GM23248 (cell line): ENCODE measurements at regions not wholly inside any gene's neighbourhood (a gene's known extent, or its start where the extent isn't known, plus 50 kb on each side); places are given as distances from the start of the nearest gene placed in this dataset.

Source experiments
- DNase-seq: peaks from one replicate; pipeline ENCODE4 v3.0.0-alpha.2; 2015
- H2AFZ ChIP-seq: fragments of 200-600 bp; sonication (generic); 2 replicates; pipeline ENCODE4 v1.6.1; 2016; ENCODE audit warnings: antibody characterized with exemption
- H3F3A ChIP-seq: fragments of 200-600 bp; sonication (generic); 2 replicates; pipeline ENCODE4 v1.6.1; 2016; ENCODE audit warnings: mild to moderate bottlenecking, antibody characterized with exemption, mixed run types; ENCODE audit not compliant: insufficient read depth
- H3K27ac ChIP-seq: fragments of 200-600 bp; sonication (generic); 2 replicates; pipeline ENCODE4 v1.5.1; 2016; ENCODE audit warnings: mild to moderate bottlenecking
- H3K27me3 ChIP-seq: fragments of 200-600 bp; sonication (generic); replicated peaks from 2 replicates; pipeline ENCODE4 v1.6.1; 2016; ENCODE audit warnings: mild to moderate bottlenecking; ENCODE audit not compliant: insufficient read depth
- H3K36me3 ChIP-seq: fragments of 200-600 bp; sonication (generic); 2 replicates; pipeline ENCODE4 v1.6.1; 2016; ENCODE audit warnings: low read depth, mild to moderate bottlenecking
- H3K4me1 ChIP-seq: fragments of 200-600 bp; sonication (generic); 2 replicates; pipeline ENCODE4 v1.6.1; 2016; ENCODE audit warnings: mild to moderate bottlenecking; ENCODE audit not compliant: insufficient read depth
- H3K4me2 ChIP-seq: fragments of 200-600 bp; sonication (generic); one replicate; pipeline ENCODE4 v1.6.1; 2016; ENCODE audit warnings: mild to moderate bottlenecking; ENCODE audit not compliant: unreplicated experiment
- H3K4me3 ChIP-seq: fragments of 200-600 bp; sonication (generic); 2 replicates; pipeline ENCODE4 v1.5.1; 2016; ENCODE audit warnings: mild to moderate bottlenecking
- H3K79me2 ChIP-seq: fragments of 200-600 bp; sonication (generic); 2 replicates; pipeline ENCODE4 v1.6.1; 2016; ENCODE audit warnings: mild to moderate bottlenecking; ENCODE audit not compliant: insufficient read depth
- H3K9ac ChIP-seq: fragments of 200-600 bp; sonication (generic); 2 replicates; pipeline ENCODE4 v1.6.1; 2016; ENCODE audit warnings: mild to moderate bottlenecking
- H3K9me2 ChIP-seq: fragments of 200-600 bp; sonication (generic); 2 replicates; pipeline ENCODE4 v1.6.1; 2016; ENCODE audit warnings: mixed run types, mild to moderate bottlenecking, moderate library complexity; ENCODE audit not compliant: insufficient read depth
- H3K9me3 ChIP-seq: fragments of 200-600 bp; sonication (generic); one replicate; pipeline ENCODE4 v1.6.1; 2017; ENCODE audit warnings: low read depth
- H4K20me1 ChIP-seq: fragments of 200-600 bp; sonication (generic); 2 replicates; pipeline ENCODE4 v1.6.0; 2016; ENCODE audit not compliant: insufficient read depth
- EZH2 ChIP-seq: fragments of 200-600 bp; sonication (generic); IDR thresholded peaks from 2 replicates; pipeline ENCODE4 v1.6.1; 2018; ENCODE audit warnings: antibody characterized with exemption, mild to moderate bottlenecking; ENCODE audit not compliant: insufficient read depth, poor library complexity, severe bottlenecking
- EZH2phosphoT487 ChIP-seq: fragments of 200-600 bp; sonication (generic); IDR thresholded peaks from 2 replicates; pipeline ENCODE4 v1.6.1; 2018; ENCODE audit warnings: antibody characterized with exemption, moderate library complexity, mild to moderate bottlenecking, low read depth; ENCODE audit not compliant: insufficient read depth
- WGBS, 2 experiments: methylation state at CpG; one replicate each; pipeline ENCODE4 v1.1.6; 2015 to 2017; ENCODE audit warnings: low lambda C conversion rate in 2 of 2, low coverage in 1 of 2; ENCODE audit errors: missing lambda C conversion rate in 2 of 2; 5-methylcytosine and 5-hydroxymethylcytosine counted together
- in situ Hi-C: fragments of 300-500 bp; cut with MboI; formaldehyde crosslinking; loops from 2 replicates; pipeline ENCODE4 v1.15.0; 2020

DNA sequence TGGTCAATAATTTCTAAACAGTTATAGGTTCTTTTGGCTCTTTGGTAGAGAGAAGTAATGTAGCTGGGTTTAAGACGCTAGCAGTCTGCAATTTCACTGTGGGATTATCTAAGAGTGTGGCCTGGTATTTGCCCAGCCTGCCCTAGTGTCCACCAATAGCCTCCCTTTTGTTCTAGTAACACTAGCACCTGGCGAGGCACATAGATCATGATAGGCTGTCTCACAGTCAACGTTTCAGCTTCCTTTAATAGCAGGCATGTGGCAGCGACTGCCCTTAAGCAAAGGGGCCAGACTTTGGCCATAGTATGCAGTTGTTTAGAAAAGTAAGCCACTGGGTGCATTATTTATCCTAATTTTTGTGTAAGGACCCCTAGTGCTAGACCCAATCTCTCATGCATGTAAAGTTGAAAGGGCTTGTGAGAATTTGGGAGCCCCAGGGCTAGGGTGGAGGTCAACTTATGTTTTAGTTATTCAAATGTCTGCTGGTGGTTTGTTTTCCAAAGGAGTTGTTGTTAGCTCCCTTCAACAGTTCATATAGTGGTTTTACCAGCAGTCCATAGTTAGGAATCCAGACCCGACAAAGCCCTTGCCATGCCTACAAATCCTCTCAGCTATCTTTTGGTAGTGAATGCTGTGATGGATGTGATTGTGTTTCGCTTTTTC is 274.3 kb downstream of the HTR1A start:
- H3K27me3 ChIP-seq, result no peaks in the 10 kb centered on the region
- H3K36me3 ChIP-seq, result no peaks in the 10 kb centered on the region
- no peaks in the 10 kb centered on the region for H4K20me1 ChIP-seq
- TF ChIP-seq EZH2phosphoT487, result no peak
- no peak for TF ChIP-seq EZH2
- H3K9ac ChIP-seq, result no peak overlapping the region
- H3K4me1 ChIP-seq, result no peaks in the 10 kb centered on the region
- H2AFZ ChIP-seq, result no peak overlapping the region
- H3K9me3 ChIP-seq, result no peaks in the 10 kb centered on the region
- H3K4me3 ChIP-seq, result no peak overlapping the region
- WGBS, 2 experiments, result 11 to 14% methylated on average over 6 of the region's 6 CpGs
- no peak overlapping the region for H3K27ac ChIP-seq
- in situ Hi-C loops, result no loop called here
- H3F3A ChIP-seq, result no peaks in the 10 kb centered on the region
- no peaks in the 10 kb centered on the region for H3K9me2 ChIP-seq
- DNase-seq, result no peak
- no peak overlapping the region for H3K4me2 ChIP-seq
- no peaks in the 10 kb centered on the region for H3K79me2 ChIP-seq

- 22% methylated on average over 5 of the region's 5 CpGs for WGBS, 2 experiments
These were observed 275.3 kb downstream of the HTR1A start for GRCh38 chr5:63686938-63687337.

DNA sequence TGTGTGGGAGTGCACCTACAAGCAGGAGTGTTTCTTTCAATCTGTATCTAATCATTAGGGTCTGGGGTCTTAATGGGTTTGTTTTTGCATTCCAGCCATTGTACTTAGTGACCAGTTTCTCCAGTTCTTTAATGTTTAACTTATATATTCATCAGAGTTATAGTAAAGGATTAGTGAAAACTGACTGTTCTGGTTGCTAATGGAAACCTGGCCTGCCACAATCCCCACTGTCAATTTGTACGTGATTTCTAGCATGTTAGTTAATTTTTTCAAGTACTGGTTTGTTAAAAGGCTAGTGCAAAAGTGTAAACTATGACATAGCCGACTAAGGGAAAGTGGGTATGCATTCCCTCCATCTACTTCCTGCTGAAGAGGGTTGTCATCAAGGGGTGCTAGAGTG is 276.1 kb downstream of the HTR1A start:
- Histone ChIP-seq H3K4me2 (no peak overlapping the region), H3K9ac (no peak overlapping the region), H2AFZ (no peak overlapping the region), H3K9me3 (no peaks in the 10 kb centered on the region), H3K27ac (no peak overlapping the region), H3K79me2 (no peaks in the 10 kb centered on the region), H3K4me3 (no peak overlapping the region), H3K9me2 (no peaks in the 10 kb centered on the region), H3K4me1 (no peaks in the 10 kb centered on the region), H4K20me1 (no peaks in the 10 kb centered on the region), H3K27me3 (no peaks in the 10 kb centered on the region), H3F3A (no peaks in the 10 kb centered on the region), H3K36me3 (no peaks in the 10 kb centered on the region)
- TF ChIP-seq EZH2 (no peak), EZH2phosphoT487 (no peak)
- 2 to 3% methylated on average over 2 of the region's 2 CpGs for WGBS, 2 experiments
- in situ Hi-C loops, result no loop called here
- no peak for DNase-seq

More at GRCh38 chr5:63686938-63687337, 275.3 kb downstream of the HTR1A start:
- H4K20me1 ChIP-seq, result no peaks in the 10 kb centered on the region
- H3K79me2 ChIP-seq, result no peaks in the 10 kb centered on the region
- H3F3A ChIP-seq, result no peaks in the 10 kb centered on the region
- no peaks in the 10 kb centered on the region for H3K9me2 ChIP-seq
- no peaks in the 10 kb centered on the region for H3K36me3 ChIP-seq
- no peaks in the 10 kb centered on the region for H3K27me3 ChIP-seq
- no peaks in the 10 kb centered on the region for H3K4me1 ChIP-seq
- no peak overlapping the region for H3K4me3 ChIP-seq
- no peak overlapping the region for H3K4me2 ChIP-seq
- no peak overlapping the region for H3K27ac ChIP-seq
- TF ChIP-seq EZH2phosphoT487 (no peak), EZH2 (no peak)
- no peaks in the 10 kb centered on the region for H3K9me3 ChIP-seq
- DNase-seq, result no peak
- H3K9ac ChIP-seq, result no peak overlapping the region
- in situ Hi-C loops, result no loop called here
- no peak overlapping the region for H2AFZ ChIP-seq

- in situ Hi-C loops, result no loop called here
- H3K4me2 ChIP-seq, result no peak overlapping the region
- H3K27ac ChIP-seq, result no peak overlapping the region
- H2AFZ ChIP-seq, result no peak overlapping the region
- no peaks in the 10 kb centered on the region for H3K9me2 ChIP-seq
- H3K79me2 ChIP-seq, result no peaks in the 10 kb centered on the region
- H3F3A ChIP-seq, result no peaks in the 10 kb centered on the region
- no peaks in the 10 kb centered on the region for H3K4me1 ChIP-seq
- no peaks in the 10 kb centered on the region for H4K20me1 ChIP-seq
- TF ChIP-seq EZH2phosphoT487 (no peak), EZH2 (no peak)
- H3K4me3 ChIP-seq, result no peak overlapping the region
- H3K36me3 ChIP-seq, result no peaks in the 10 kb centered on the region
- no peak for DNase-seq
- no peaks in the 10 kb centered on the region for H3K9me3 ChIP-seq
- H3K27me3 ChIP-seq, result no peaks in the 10 kb centered on the region
- H3K9ac ChIP-seq, result no peak overlapping the region
These were observed 276.8 kb downstream of the HTR1A start for GRCh38 chr5:63685454-63685853.

DNA sequence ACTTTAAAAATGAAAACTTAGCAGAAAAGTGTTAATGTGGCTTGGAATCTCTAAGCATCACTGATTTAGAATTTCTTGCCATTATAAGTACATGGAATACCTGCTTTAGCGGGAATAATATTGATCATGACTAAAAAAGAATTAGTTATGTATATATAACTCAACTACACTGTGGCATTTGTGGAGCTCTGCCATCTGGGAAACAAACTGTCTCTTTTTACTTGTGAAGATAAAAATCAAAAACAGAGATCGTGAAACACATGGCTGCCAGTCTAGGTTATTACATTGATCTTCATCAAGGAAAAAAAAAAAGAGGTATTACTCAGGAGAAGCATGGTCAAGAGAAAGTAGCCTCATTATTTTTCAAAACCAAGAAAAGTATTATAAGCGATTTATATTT is 287.4 kb downstream of the HTR1A start:
- H2AFZ ChIP-seq, result no peak overlapping the region
- no peaks in the 10 kb centered on the region for H4K20me1 ChIP-seq

More for the DNA sequence above, 287.4 kb downstream of the HTR1A start:
- Histone ChIP-seq H3K4me2 (no peak overlapping the region), H3K9me3 (no peaks in the 10 kb centered on the region), H3K9ac (no peak overlapping the region), H3F3A (no peaks in the 10 kb centered on the region), H3K27ac (no peak overlapping the region), H3K27me3 (no peaks in the 10 kb centered on the region), H3K36me3 (no peaks in the 10 kb centered on the region), H3K79me2 (no peaks in the 10 kb centered on the region), H3K4me3 (no peak overlapping the region), H3K9me2 (no peaks in the 10 kb centered on the region), H3K4me1 (no peaks in the 10 kb centered on the region)
- no peak for TF ChIP-seq EZH2phosphoT487
- TF ChIP-seq EZH2, result no peak
- WGBS, 2 experiments, result 16 to 17% methylated on average over 3 of the region's 3 CpGs
- in situ Hi-C loops, result no loop called here
- DNase-seq, result no peak
